GM12892 (cell line): ENCODE measurements at regions not wholly inside any gene's neighbourhood (a gene's known extent, or its start where the extent isn't known, plus 50 kb on each side); places are given as distances from the start of the nearest gene placed in this dataset.

Experiments
- POLR2AphosphoS5 ChIP-seq: IDR thresholded peaks from 2 replicates; pipeline ENCODE4 v1.6.1; 2011; ENCODE audit warnings: low read depth, low read length, control low read depth
- TAF1 ChIP-seq: IDR thresholded peaks from 2 replicates; pipeline ENCODE4 v1.6.1; 2011; ENCODE audit warnings: low read depth, mild to moderate bottlenecking, control low read depth, low read length, borderline replicate concordance

DNA sequence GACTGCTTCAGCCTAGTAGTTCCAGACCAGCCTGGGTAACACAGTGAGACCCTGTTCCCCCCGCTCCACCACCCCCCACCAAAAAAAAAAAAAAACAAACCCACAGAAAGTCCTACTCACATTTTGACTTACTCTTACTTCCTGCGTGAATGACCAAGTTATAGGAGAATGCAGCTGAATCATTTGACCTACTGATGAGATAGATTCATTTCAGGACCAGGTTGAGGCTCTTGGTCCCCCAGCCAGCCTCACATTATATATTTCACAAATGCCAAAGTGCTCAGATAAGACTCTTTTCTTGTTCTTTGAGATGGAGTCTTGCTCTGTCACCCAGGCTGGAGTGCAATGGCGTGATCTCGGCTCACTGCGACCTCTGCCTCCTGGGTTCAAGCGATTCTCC, 70.2 kb downstream of the KLF5 start:
- TF ChIP-seq POLR2AphosphoS5 (no peak), TAF1 (no peak)
